H9 (cell line): ENCODE measurements at regions not wholly inside any gene's neighbourhood (a gene's known extent, or its start where the extent isn't known, plus 50 kb on each side); places are given as distances from the start of the nearest gene placed in this dataset.

ENCODE experiments used
- DNase-seq: peaks from one replicate; pipeline ENCODE4 v3.0.0-alpha.2; 2017
- H2AFZ ChIP-seq: one replicate; pipeline ENCODE4 v1.6.1; 2013; ENCODE audit warnings: mild to moderate bottlenecking, low read length, control low read depth, moderate library complexity
- H2AK5ac ChIP-seq: 2 replicates; pipeline ENCODE4 v1.6.1; 2013; ENCODE audit warnings: low read length, control low read depth, mixed read lengths; ENCODE audit not compliant: insufficient read length
- H2BK120ac ChIP-seq: one replicate; pipeline ENCODE4 v1.6.1; 2013; ENCODE audit warnings: low read depth, mild to moderate bottlenecking, low read length, control low read depth, inconsistent platforms; ENCODE audit not compliant: poor library complexity, severe bottlenecking
- H2BK12ac ChIP-seq: 2 replicates; pipeline ENCODE4 v1.6.1; 2013; ENCODE audit warnings: low read length, control low read depth, mixed read lengths, low read depth; ENCODE audit not compliant: insufficient read length
- H2BK15ac ChIP-seq: 2 replicates; pipeline ENCODE4 v1.6.1; 2013; ENCODE audit warnings: low read depth, low read length, control low read depth
- H2BK20ac ChIP-seq: one replicate; pipeline ENCODE4 v1.6.1; 2013; ENCODE audit warnings: low read depth, mild to moderate bottlenecking, low read length, control low read depth, inconsistent platforms; ENCODE audit not compliant: poor library complexity, severe bottlenecking
- H2BK5ac ChIP-seq: 2 replicates; pipeline ENCODE4 v1.6.1; 2013; ENCODE audit warnings: low read length, control low read depth, mixed read lengths; ENCODE audit not compliant: insufficient read length
- H3K14ac ChIP-seq: 2 replicates; pipeline ENCODE4 v1.6.1; 2013; ENCODE audit warnings: low read length, control low read depth; ENCODE audit not compliant: insufficient read depth
- H3K18ac ChIP-seq: 2 replicates; pipeline ENCODE4 v1.6.1; 2013; ENCODE audit warnings: low read depth, mild to moderate bottlenecking, mixed read lengths, low read length, control low read depth; ENCODE audit not compliant: insufficient read length
- H3K23ac ChIP-seq: 2 replicates; pipeline ENCODE4 v1.6.1; 2013; ENCODE audit warnings: low read length, control low read depth, mixed read lengths, low read depth; ENCODE audit not compliant: insufficient read length
- H3K23me2 ChIP-seq: 2 replicates; pipeline ENCODE4 v1.6.1; 2013; ENCODE audit warnings: low read depth, mild to moderate bottlenecking, mixed read lengths, low read length, control low read depth; ENCODE audit not compliant: insufficient read length, poor library complexity, severe bottlenecking
- H3K27ac ChIP-seq: 2 replicates; pipeline ENCODE4 v1.5.1; 2013; ENCODE audit warnings: low read length, control low read depth, mixed read lengths, low read depth; ENCODE audit not compliant: insufficient read length
- H3K27me3 ChIP-seq: 2 replicates; pipeline ENCODE4 v1.6.1; 2013; ENCODE audit warnings: low read length, control low read depth, inconsistent platforms; ENCODE audit not compliant: insufficient read depth
- H3K4ac ChIP-seq: 2 replicates; pipeline ENCODE4 v1.6.1; 2013; ENCODE audit warnings: low read depth, mild to moderate bottlenecking, control low read depth, inconsistent platforms, low read length, moderate library complexity
- H3K4me1 ChIP-seq: 2 replicates; pipeline ENCODE4 v1.6.1; 2013; ENCODE audit warnings: low read length, control low read depth, inconsistent platforms; ENCODE audit not compliant: insufficient read depth
- H3K4me2 ChIP-seq: 2 replicates; pipeline ENCODE4 v1.6.1; 2013; ENCODE audit warnings: low read length, control low read depth, mixed read lengths; ENCODE audit not compliant: insufficient read length, insufficient read depth
- H3K56ac ChIP-seq: 2 replicates; pipeline ENCODE4 v1.6.1; 2013; ENCODE audit warnings: low read depth, mild to moderate bottlenecking, mixed read lengths, low read length, control low read depth; ENCODE audit not compliant: insufficient read length
- H3K79me1 ChIP-seq: 2 replicates; pipeline ENCODE4 v1.6.1; 2013; ENCODE audit warnings: low read depth, mild to moderate bottlenecking, moderate library complexity, low read length, control low read depth, inconsistent platforms; ENCODE audit not compliant: insufficient read depth, poor library complexity, severe bottlenecking
- H3K79me2 ChIP-seq: 2 replicates; pipeline ENCODE4 v1.6.1; 2013; ENCODE audit warnings: low read length, control low read depth, inconsistent platforms; ENCODE audit not compliant: insufficient read depth
- H3K9ac ChIP-seq: 2 replicates; pipeline ENCODE4 v1.6.1; 2013; ENCODE audit warnings: low read length, control low read depth, mixed read lengths; ENCODE audit not compliant: insufficient read length; ENCODE audit errors: extremely low read depth
- H3K9me3 ChIP-seq: one replicate; pipeline ENCODE4 v1.6.1; 2013; ENCODE audit warnings: low read depth, low read length, inconsistent platforms; ENCODE audit not compliant: control insufficient read depth
- H3T11ph ChIP-seq: one replicate; pipeline ENCODE4 v1.6.1; 2013; ENCODE audit warnings: mild to moderate bottlenecking, low read length, control low read depth, inconsistent platforms
- H4K20me1 ChIP-seq: one replicate; pipeline ENCODE4 v1.6.1; 2013; ENCODE audit not compliant: control insufficient read depth, insufficient read length, insufficient read depth
- H4K5ac ChIP-seq: 2 replicates; pipeline ENCODE4 v1.6.1; 2013; ENCODE audit warnings: low read depth, mild to moderate bottlenecking, mixed read lengths, low read length, control low read depth; ENCODE audit not compliant: insufficient read length
- H4K8ac ChIP-seq: replicated peaks from 2 replicates; pipeline ENCODE4 v1.6.1; 2013; ENCODE audit warnings: low read length, control low read depth, mixed read lengths, low read depth; ENCODE audit not compliant: insufficient read length
- H4K91ac ChIP-seq: 2 replicates; pipeline ENCODE4 v1.6.1; 2013; ENCODE audit warnings: low read depth, mild to moderate bottlenecking, moderate library complexity, mixed read lengths, low read length, control low read depth; ENCODE audit not compliant: insufficient read length
- H3K27ac Mint-ChIP-seq, 3 experiments: 2 replicates in 2 of 3; 3 replicates in 1 of 3; pipeline ENCODE4 v1.8.0; 2020 to 2021; ENCODE audit warnings: mixed read lengths in 3 of 3, mild to moderate bottlenecking in 1 of 3, moderate library complexity in 1 of 3
- H3K27me3 Mint-ChIP-seq: 2 replicates; pipeline ENCODE4 v1.8.0; 2021; ENCODE audit warnings: low read depth, mild to moderate bottlenecking, moderate library complexity, mixed read lengths
- H3K36me3 Mint-ChIP-seq, 3 experiments: 2 replicates in 2 of 3; 3 replicates in 1 of 3; pipeline ENCODE4 v1.8.0; 2020 to 2021; ENCODE audit warnings: low read depth in 3 of 3, mixed read lengths in 3 of 3; ENCODE audit not compliant: insufficient read depth in 1 of 3
- H3K4me1 Mint-ChIP-seq, 2 experiments: 2 replicates each; pipeline ENCODE4 v1.8.0; 2020; ENCODE audit warnings: mixed read lengths in 2 of 2
- H3K4me3 Mint-ChIP-seq, 2 experiments: 2 replicates in 1 of 2; 3 replicates in 1 of 2; pipeline ENCODE4 v1.8.0; 2020 to 2021; ENCODE audit warnings: mild to moderate bottlenecking in 2 of 2, mixed read lengths in 2 of 2, moderate library complexity in 1 of 2
- H3K9me3 Mint-ChIP-seq, 2 experiments: 2 replicates in 1 of 2; 3 replicates in 1 of 2; pipeline ENCODE4 v1.8.0; 2020; ENCODE audit warnings: mild to moderate bottlenecking in 2 of 2, mixed read lengths in 2 of 2, moderate library complexity in 1 of 2
- WGBS: extraction: QIAGEN DNeasy Blood & Tissue Kit; methylation state at CpG from one replicate; pipeline ENCODE4 v1.1.7; 2013; ENCODE audit warnings: missing lambda C conversion rate, low lambda C conversion rate, mixed read lengths; ENCODE audit not compliant: insufficient read length; ENCODE audit errors: extremely low coverage; 5-methylcytosine and 5-hydroxymethylcytosine counted together
- TF ChIP-seq, protein P1 (sequence below): fragments of 200-600 bp; sonication (generic); conservative IDR thresholded peaks from 3 replicates; pipeline ENCODE4 v1.8.0; 2021; ENCODE audit warnings: antibody characterized with exemption, mild to moderate bottlenecking

DNA sequence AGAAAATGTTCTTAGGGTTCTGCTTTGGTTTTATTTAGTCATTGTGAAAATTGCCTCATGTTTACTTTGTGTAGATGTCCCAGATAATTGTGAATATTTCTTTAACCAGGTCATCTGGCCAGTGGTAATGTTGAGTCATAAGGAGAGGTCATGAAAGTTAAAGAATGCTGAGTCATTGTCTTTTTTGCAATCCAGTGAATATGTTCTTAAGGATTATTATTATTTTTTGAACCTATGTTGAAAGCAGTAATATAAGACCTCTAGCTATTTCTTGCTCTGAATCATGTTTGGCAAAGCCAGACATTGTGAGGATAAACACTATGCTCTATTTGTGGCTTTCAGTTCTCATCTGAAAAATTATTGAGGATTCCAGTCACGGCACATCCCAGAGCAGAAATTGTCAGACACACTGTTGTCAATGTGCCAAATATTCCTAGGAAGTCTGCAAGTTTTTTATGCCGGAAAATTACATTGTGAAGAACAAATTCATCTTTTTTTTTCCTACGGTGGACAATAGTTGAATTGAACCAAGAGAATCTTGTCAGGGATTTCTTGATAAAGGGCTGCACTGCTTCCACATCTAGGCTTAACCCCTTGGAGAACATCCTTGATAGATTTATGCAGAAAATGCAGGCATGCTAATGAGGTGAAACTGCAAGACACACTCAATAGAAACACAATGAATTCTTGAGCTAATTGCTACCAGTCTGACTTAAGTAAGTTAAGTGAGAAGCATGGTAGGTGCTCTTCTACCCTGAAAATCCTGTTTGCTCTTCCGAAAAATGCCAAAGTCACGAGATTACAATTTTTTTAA, 369.6 kb downstream of the ATP23 start:
- DNase-seq, result no peak
- Histone ChIP-seq H3K9ac (no peak overlapping the region), H2BK20ac (no peak overlapping the region), H3K23ac (no peak overlapping the region), H2BK15ac (no peak overlapping the region), H3K23me2 (no peaks in the 10 kb centered on the region), H3K9me3 (no peaks in the 10 kb centered on the region), H3T11ph (no peak overlapping the region), H3K79me2 (no peaks in the 10 kb centered on the region), H3K27me3 (no peaks in the 10 kb centered on the region), H2BK5ac (no peak overlapping the region), H4K91ac (no peak overlapping the region), H3K56ac (no peak overlapping the region), H3K27ac (no peak overlapping the region), H3K79me1 (no peaks in the 10 kb centered on the region), H2BK120ac (no peak overlapping the region), H3K4me1 (no peaks in the 10 kb centered on the region; the same call in 1 of the 2 replicates), H3K4ac (no peak overlapping the region), H4K5ac (no peak overlapping the region), H2AK5ac (no peak overlapping the region), H2BK12ac (no peak overlapping the region), H3K4me2 (no peak overlapping the region), H2AFZ (no peak overlapping the region), H3K14ac (no peak overlapping the region), H3K18ac (no peak overlapping the region), H4K8ac (no peak overlapping the region), H4K20me1 (no peaks in the 10 kb centered on the region)
- H3K27me3 Mint-ChIP-seq, result no peaks in the 10 kb centered on the region
- H3K4me3 Mint-ChIP-seq, result no peak overlapping the region
- no peak overlapping the region for H3K27ac Mint-ChIP-seq
- peaks cover 2 to 14% of the 10 kb centered on the region in 2 experiments for H3K4me1 Mint-ChIP-seq
- WGBS, result no CpG with 5 or more reads among the region's 5 CpGs
- H3K36me3 Mint-ChIP-seq, result peaks cover 0 to 5% (median 3%) of the 10 kb centered on the region in 3 experiments; a peak in 2 of 7 replicates
- H3K9me3 Mint-ChIP-seq, result peaks cover 3 to 4% of the 10 kb centered on the region in 2 experiments; a peak in 2 of 5 replicates
- TF ChIP-seq, protein P1, sequence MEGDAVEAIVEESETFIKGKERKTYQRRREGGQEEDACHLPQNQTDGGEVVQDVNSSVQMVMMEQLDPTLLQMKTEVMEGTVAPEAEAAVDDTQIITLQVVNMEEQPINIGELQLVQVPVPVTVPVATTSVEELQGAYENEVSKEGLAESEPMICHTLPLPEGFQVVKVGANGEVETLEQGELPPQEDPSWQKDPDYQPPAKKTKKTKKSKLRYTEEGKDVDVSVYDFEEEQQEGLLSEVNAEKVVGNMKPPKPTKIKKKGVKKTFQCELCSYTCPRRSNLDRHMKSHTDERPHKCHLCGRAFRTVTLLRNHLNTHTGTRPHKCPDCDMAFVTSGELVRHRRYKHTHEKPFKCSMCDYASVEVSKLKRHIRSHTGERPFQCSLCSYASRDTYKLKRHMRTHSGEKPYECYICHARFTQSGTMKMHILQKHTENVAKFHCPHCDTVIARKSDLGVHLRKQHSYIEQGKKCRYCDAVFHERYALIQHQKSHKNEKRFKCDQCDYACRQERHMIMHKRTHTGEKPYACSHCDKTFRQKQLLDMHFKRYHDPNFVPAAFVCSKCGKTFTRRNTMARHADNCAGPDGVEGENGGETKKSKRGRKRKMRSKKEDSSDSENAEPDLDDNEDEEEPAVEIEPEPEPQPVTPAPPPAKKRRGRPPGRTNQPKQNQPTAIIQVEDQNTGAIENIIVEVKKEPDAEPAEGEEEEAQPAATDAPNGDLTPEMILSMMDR, result no peak
